GM21423 (cell line): ENCODE measurements at regions not wholly inside any gene's neighbourhood (a gene's known extent, or its start where the extent isn't known, plus 50 kb on each side); places are given as distances from the start of the nearest gene placed in this dataset.

ENCODE experiments used
- ATAC-seq: cut with Tn5 transposase; IDR thresholded peaks from one replicate; pipeline ENCODE4 v1.9.1; 2021; ENCODE audit warnings: mild to moderate bottlenecking, moderate library complexity; ENCODE audit not compliant: unreplicated experiment

GRCh38 chr12:83210933-83211332, 524.2 kb downstream of the TMTC2 start:
- ATAC-seq: no peak

GRCh38 chr12:83199069-83199468, 512.4 kb downstream of the TMTC2 start:
- ATAC-seq: no peak

GRCh38 chr12:83198291-83199015, 511.7 kb downstream of the TMTC2 start:
- ATAC-seq: no peak

- ATAC-seq: no peak
These were observed 510.8 kb downstream of the TMTC2 start for GRCh38 chr12:83197483-83197914.

GRCh38 chr12:83196694-83197350, 510.1 kb downstream of the TMTC2 start:
- ATAC-seq: no peak

- ATAC-seq: no peak
These were observed 504.1 kb downstream of the TMTC2 start for GRCh38 chr12:83190631-83191390.

- no peak for ATAC-seq
These were observed 499.7 kb downstream of the TMTC2 start for GRCh38 chr12:83186419-83186818.

GRCh38 chr12:83185241-83185640, 498.5 kb downstream of the TMTC2 start:
- no peak for ATAC-seq
